ENCODE measurements at regions not wholly inside any gene's neighbourhood (a gene's known extent, or its start where the extent isn't known, plus 50 kb on each side); places are given as distances from the start of the nearest gene placed in this dataset.

DNA sequence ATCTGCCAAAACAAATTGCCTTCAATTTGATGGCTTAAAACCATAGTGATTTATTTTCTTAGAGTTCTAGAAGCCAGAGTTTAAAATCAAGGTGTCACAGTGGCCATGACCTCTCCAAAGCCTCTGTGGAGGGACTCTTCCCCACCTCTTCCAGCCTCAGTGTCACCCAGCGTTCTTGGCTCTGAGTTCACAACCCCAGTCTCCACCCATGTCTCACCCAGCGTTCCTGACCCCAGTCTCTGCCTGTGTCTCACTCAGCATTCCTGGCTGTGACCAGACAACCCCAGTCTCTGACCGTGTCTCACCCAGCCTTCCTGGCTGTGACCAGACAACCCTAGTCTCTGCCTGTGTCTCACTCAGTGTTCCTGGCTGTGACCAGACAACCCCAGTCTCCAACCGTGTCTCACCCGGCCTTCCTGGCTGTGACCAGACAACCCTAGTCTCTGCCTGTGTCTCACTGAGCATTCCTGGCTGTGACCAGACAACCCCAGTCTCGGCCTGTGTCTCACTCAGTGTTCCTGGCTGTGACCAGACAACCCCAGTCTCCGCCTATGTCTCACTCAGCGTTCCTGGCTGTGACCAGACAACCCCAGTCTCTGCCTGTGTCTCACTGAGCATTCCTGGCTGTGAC is 299.3 kb downstream of the GALR1 start:
- ATAC-seq: no peak

More for the DNA sequence above, 299.3 kb downstream of the GALR1 start:
- H3K27ac ChIP-seq (ENCODE audit: extremely low read length, insufficient read depth, low read length): no peak overlapping the region
- H4K20me1 ChIP-seq (ENCODE audit: insufficient read depth, low read length): no peaks in the 10 kb centered on the region
- FAIRE-seq: no peak
- POLR2A ChIA-PET: no interaction called here
- H3K4me2 ChIP-seq (ENCODE audit: low read depth, low read length): no peak overlapping the region
- H3K9me3 ChIP-seq (ENCODE audit: low read length): no peaks in the 10 kb centered on the region
- H3K4me1 ChIP-seq (ENCODE audit: insufficient read depth, low read length): no peaks in the 10 kb centered on the region
- no peaks in the 10 kb centered on the region for H3K27me3 ChIP-seq (ENCODE audit: control insufficient read depth in 1 of 2, insufficient read depth in 2 of 2, low read length in 2 of 2)
- no peak overlapping the region for H3K4me3 ChIP-seq (replicated peaks in 1 of 3; ENCODE audit: insufficient read depth in 1 of 3, low read depth in 2 of 3, low read length in 3 of 3)
- no peaks in the 10 kb centered on the region for H3K79me2 ChIP-seq (ENCODE audit: insufficient read depth, low read length)
- no peak for DNase-seq (ENCODE audit: low spot score)
- no peak for TF ChIP-seq ZNF574 (CRISPR knock-in tag; IDR thresholded peaks at IDR 0.05)
- no peak for TF ChIP-seq THYN1 (CRISPR knock-in tag; IDR thresholded peaks at IDR 0.05; ENCODE audit: borderline replicate concordance, low read depth)
- TF ChIP-seq ZFP41 (CRISPR knock-in tag; IDR thresholded peaks at IDR 0.05; ENCODE audit: borderline replicate concordance): no peak
- no peak for TF ChIP-seq ZMYM3 (CRISPR knock-in tag; IDR thresholded peaks at IDR 0.05)
- TF ChIP-seq ZNF20 (CRISPR knock-in tag; IDR thresholded peaks at IDR 0.05): no peak
- no peak for TF ChIP-seq ZNF570 (CRISPR knock-in tag; IDR thresholded peaks at IDR 0.05; ENCODE audit: borderline replicate concordance)
- TF ChIP-seq ZNF225 (CRISPR knock-in tag; IDR thresholded peaks at IDR 0.05): no peak
- TF ChIP-seq SPEN (CRISPR knock-in tag; IDR thresholded peaks at IDR 0.05; ENCODE audit: low read depth): no peak
- no peak for TF ChIP-seq MAFF (IDR thresholded peaks at IDR 0.05; ENCODE audit: low read depth, low read length)
- no peak for TF ChIP-seq ZNF234 (CRISPR knock-in tag; conservative IDR thresholded peaks at IDR 0.05)
- no peak for TF ChIP-seq ZNF30 (CRISPR knock-in tag; IDR thresholded peaks at IDR 0.05)
- no peak overlapping the region for H2AFZ ChIP-seq (ENCODE audit: low read length)
- in situ Hi-C loops (cut with HindIII; ENCODE audit: extremely low pct_ligation_motif_present, low pct_unique_long_range_greater_than_20kb): no loop called here
- intact Hi-C loops (cut with micrococcal nuclease; ENCODE audit: unreplicated experiment): no loop called here
- no peak overlapping the region for H3K9ac ChIP-seq (ENCODE audit: insufficient read depth, low read depth, low read length)
- CTCF ChIA-PET (ENCODE audit: low intra/inter-chr PET ratio, low total read pairs): no interaction called here
- no TSS peak for BruUV-seq (replicated peaks)
- 2% methylated on average over 6 of the region's 8 CpGs for WGBS (ENCODE audit: low lambda C conversion rate)
- no peaks in the 10 kb centered on the region for H3K36me3 ChIP-seq (replicated peaks in 1 of 2; ENCODE audit: control insufficient read depth in 1 of 2, insufficient read depth in 2 of 2, low read length in 2 of 2)

Measured in HepG2 (cell line).